SH-SY5Y (cell line): ENCODE measurements at regions not wholly inside any gene's neighbourhood (a gene's known extent, or its start where the extent isn't known, plus 50 kb on each side); places are given as distances from the start of the nearest gene placed in this dataset.

Experiments used
- GATA2 ChIP-seq: IDR thresholded peaks from 2 replicates; pipeline ENCODE4 v1.6.1; 2011; ENCODE audit warnings: mild to moderate bottlenecking, low read depth, low read length
- GATA3 ChIP-seq: IDR thresholded peaks from 2 replicates; pipeline ENCODE4 v1.6.1; 2011; ENCODE audit warnings: low read depth, mild to moderate bottlenecking, low read length, moderate library complexity

DNA sequence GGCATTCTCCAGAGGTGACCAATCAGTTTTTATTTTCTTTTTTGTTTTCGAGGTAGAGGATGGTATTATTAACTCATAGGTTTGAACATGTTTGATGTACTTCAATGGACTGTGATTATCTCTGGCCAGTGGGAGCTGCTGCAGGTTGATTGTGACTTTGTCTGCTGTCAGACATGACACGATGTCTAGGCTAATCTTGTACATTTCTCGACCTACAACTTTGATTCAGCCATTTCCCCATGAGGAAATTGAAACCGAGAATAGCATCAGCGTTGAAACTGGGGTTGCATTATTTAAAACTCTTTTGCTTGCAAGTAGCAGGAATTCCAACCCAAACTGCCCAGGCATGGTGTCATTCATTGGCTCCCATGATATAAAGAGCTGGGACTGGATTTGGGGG lies 218.9 kb downstream of the CDH26 start:
- TF ChIP-seq GATA2 = no peak
- no peak for TF ChIP-seq GATA3
